PC-9 (cell line): ENCODE measurements at regions not wholly inside any gene's neighbourhood (a gene's known extent, or its start where the extent isn't known, plus 50 kb on each side); places are given as distances from the start of the nearest gene placed in this dataset.

Experiments used
- BruUV-seq: library from RNA; stranded (reverse); fragments of 400-500 nt; replicated peaks from 2 replicates; lab custom pipeline; 2021; lab: Mats Ljungman, UMichigan
- CTCF ChIA-PET: fragments of 300-600 bp; sonication (Branson Sonifier 250); formaldehyde crosslinking; loops from one replicate; lab custom pipeline; 2022; ENCODE audit warnings: antibody characterized with exemption; lab: Charles Lee
- POLR2A ChIA-PET: fragments of 300-600 bp; sonication (Branson Sonifier 250); formaldehyde crosslinking; loops from one replicate; lab custom pipeline; 2022; ENCODE audit warnings: antibody characterized with exemption; ENCODE audit not compliant: unreplicated experiment; lab: Charles Lee
- DNase-seq, 2 experiments: peaks; one replicate each; pipeline versions ENCODE4 v3.0.0 to v3.0.0-alpha.2; 2015 to 2022; ENCODE audit warnings: mixed read lengths in 1 of 2
- H2AFZ ChIP-seq: fragments of 200-600 bp; sonication (generic); 2 replicates; pipeline ENCODE4 v1.8.1; 2017; ENCODE audit warnings: antibody characterized with exemption
- H3F3A ChIP-seq: fragments of 200-600 bp; sonication (generic); 2 replicates; pipeline ENCODE4 v1.8.1; 2017; ENCODE audit warnings: antibody characterized with exemption, mild to moderate bottlenecking, low read depth; ENCODE audit not compliant: insufficient read depth
- H3K27ac ChIP-seq: fragments of 200-600 bp; sonication (generic); 2 replicates; pipeline ENCODE4 v1.6.1; 2016; ENCODE audit warnings: mixed run types
- H3K27me3 ChIP-seq: fragments of 200-600 bp; sonication (generic); 2 replicates; pipeline ENCODE4 v1.6.1; 2016; ENCODE audit warnings: low read depth, mixed run types; ENCODE audit not compliant: insufficient read depth
- H3K36me3 ChIP-seq: fragments of 200-600 bp; sonication (generic); 2 replicates; pipeline ENCODE4 v1.6.1; 2016; ENCODE audit warnings: low read depth, mixed run types
- H3K4me1 ChIP-seq: fragments of 200-600 bp; sonication (generic); replicated peaks from 2 replicates; pipeline ENCODE4 v1.6.1; 2016; ENCODE audit warnings: mixed run types; ENCODE audit not compliant: insufficient read depth
- H3K4me2 ChIP-seq: fragments of 200-600 bp; sonication (generic); 2 replicates; pipeline ENCODE4 v1.6.1; 2017; ENCODE audit warnings: mixed run types
- H3K4me3 ChIP-seq: fragments of 200-600 bp; sonication (generic); 2 replicates; pipeline ENCODE4 v1.6.1; 2016; ENCODE audit warnings: mixed run types
- H3K79me2 ChIP-seq: fragments of 200-600 bp; sonication (generic); 2 replicates; pipeline ENCODE4 v1.6.1; 2017; ENCODE audit warnings: low read depth, mixed run types
- H3K9me2 ChIP-seq: fragments of 200-600 bp; sonication (generic); 2 replicates; pipeline ENCODE4 v1.8.1; 2017; ENCODE audit warnings: mild to moderate bottlenecking; ENCODE audit not compliant: insufficient read depth
- H3K9me3 ChIP-seq: fragments of 200-600 bp; sonication (generic); 2 replicates; pipeline ENCODE4 v1.8.1; 2016; ENCODE audit warnings: low read depth; ENCODE audit not compliant: insufficient read depth
- H4K20me1 ChIP-seq: fragments of 200-600 bp; sonication (generic); 2 replicates; pipeline ENCODE4 v1.8.1; 2017; ENCODE audit not compliant: insufficient read depth
- EZH2 ChIP-seq: fragments of 200-600 bp; sonication (generic); IDR thresholded peaks from 2 replicates; pipeline ENCODE4 v1.8.0; 2017; ENCODE audit warnings: antibody characterized with exemption, low read depth
- intact Hi-C: fragments of 100-400 bp; cut with micrococcal nuclease; formaldehyde crosslinking; loops from one replicate; pipeline ENCODE4 v1.10.0; 2022; ENCODE audit not compliant: unreplicated experiment
- TF ChIP-seq, protein P1 (sequence below): fragments of 200-600 bp; sonication (generic); conservative IDR thresholded peaks from 2 replicates; pipeline ENCODE4 v1.6.1; 2017; ENCODE audit warnings: mixed run types, antibody characterized with exemption, mild to moderate bottlenecking, moderate library complexity

GRCh38 chr5:82375488-82376244, 97.5 kb upstream of the RPS23 start:
- H3K9me2 ChIP-seq = no peaks in the 10 kb centered on the region
- H3K4me2 ChIP-seq = no peak overlapping the region
- H4K20me1 ChIP-seq = no peaks in the 10 kb centered on the region
- CTCF ChIA-PET = interaction anchor here (0.6 kb wide), 1 partner anchor 519 kb away, joined by 4 read pairs; no protein-coding TSS in a partner anchor
- POLR2A ChIA-PET = no interaction called here
- no peak for DNase-seq
- no peaks in the 10 kb centered on the region for H3K9me3 ChIP-seq
- TF ChIP-seq, protein P1, sequence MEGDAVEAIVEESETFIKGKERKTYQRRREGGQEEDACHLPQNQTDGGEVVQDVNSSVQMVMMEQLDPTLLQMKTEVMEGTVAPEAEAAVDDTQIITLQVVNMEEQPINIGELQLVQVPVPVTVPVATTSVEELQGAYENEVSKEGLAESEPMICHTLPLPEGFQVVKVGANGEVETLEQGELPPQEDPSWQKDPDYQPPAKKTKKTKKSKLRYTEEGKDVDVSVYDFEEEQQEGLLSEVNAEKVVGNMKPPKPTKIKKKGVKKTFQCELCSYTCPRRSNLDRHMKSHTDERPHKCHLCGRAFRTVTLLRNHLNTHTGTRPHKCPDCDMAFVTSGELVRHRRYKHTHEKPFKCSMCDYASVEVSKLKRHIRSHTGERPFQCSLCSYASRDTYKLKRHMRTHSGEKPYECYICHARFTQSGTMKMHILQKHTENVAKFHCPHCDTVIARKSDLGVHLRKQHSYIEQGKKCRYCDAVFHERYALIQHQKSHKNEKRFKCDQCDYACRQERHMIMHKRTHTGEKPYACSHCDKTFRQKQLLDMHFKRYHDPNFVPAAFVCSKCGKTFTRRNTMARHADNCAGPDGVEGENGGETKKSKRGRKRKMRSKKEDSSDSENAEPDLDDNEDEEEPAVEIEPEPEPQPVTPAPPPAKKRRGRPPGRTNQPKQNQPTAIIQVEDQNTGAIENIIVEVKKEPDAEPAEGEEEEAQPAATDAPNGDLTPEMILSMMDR = no peak
- TF ChIP-seq EZH2 = no peak
- H3K27me3 ChIP-seq = 0 out of 2 replicates have a peak, but pooled peaks cover 3% of the 10 kb centered on the region
- no peak overlapping the region for H3K27ac ChIP-seq
- H3F3A ChIP-seq = no peaks in the 10 kb centered on the region
- no peaks in the 10 kb centered on the region for H3K4me1 ChIP-seq
- H2AFZ ChIP-seq = no peak overlapping the region
- H3K36me3 ChIP-seq = no peaks in the 10 kb centered on the region
- intact Hi-C loops = no loop called here
- no peaks in the 10 kb centered on the region for H3K79me2 ChIP-seq
- no TSS peak for BruUV-seq
- no peak overlapping the region for H3K4me3 ChIP-seq

GRCh38 chr5:82374637-82375036, 96.5 kb upstream of the RPS23 start:
- H3K4me3 ChIP-seq = no peak overlapping the region
- no peaks in the 10 kb centered on the region for H3K27me3 ChIP-seq
- no peaks in the 10 kb centered on the region for H4K20me1 ChIP-seq
- H3K27ac ChIP-seq = no peak overlapping the region
- H3F3A ChIP-seq = no peaks in the 10 kb centered on the region
- no peak overlapping the region for H2AFZ ChIP-seq
- H3K9me2 ChIP-seq = no peaks in the 10 kb centered on the region
- no peaks in the 10 kb centered on the region for H3K36me3 ChIP-seq
- DNase-seq = no peak
- ChIA-PET CTCF (no interaction called here), POLR2A (no interaction called here)
- no TSS peak for BruUV-seq
- no peaks in the 10 kb centered on the region for H3K79me2 ChIP-seq
- H3K4me1 ChIP-seq = no peaks in the 10 kb centered on the region
- H3K4me2 ChIP-seq = no peak overlapping the region
- TF ChIP-seq, protein P1 = no peak
- TF ChIP-seq EZH2 = no peak
- H3K9me3 ChIP-seq = no peaks in the 10 kb centered on the region
- intact Hi-C loops = no loop called here

DNA sequence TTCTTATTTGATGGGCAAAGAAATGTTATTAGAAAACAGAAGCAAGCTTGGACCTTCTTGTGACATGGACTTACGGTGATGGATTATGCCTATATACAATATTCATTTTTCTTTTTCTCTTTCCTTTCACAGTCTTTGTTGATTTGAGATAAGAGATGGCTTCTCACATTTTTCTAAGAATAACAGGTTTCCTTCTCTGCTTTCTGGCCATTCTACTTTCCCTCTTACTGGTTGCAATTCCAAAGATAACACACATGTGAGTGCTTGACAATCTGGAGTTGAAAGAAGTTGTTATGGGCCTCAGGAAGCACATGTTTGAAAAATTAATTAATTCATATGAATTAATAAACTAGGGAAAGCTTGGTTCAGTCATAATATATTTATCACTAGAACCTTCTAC, 89.8 kb upstream of the RPS23 start:
- intact Hi-C loops = no loop called here

More for the DNA sequence above, 89.8 kb upstream of the RPS23 start:
- CTCF ChIA-PET = no interaction called here
- BruUV-seq = no TSS peak
- peaks cover 12% of the 10 kb centered on the region; the same call in 1 of the 2 replicates for H3F3A ChIP-seq
- no peak overlapping the region for H3K4me3 ChIP-seq
- DNase-seq = no peak
- H3K27ac ChIP-seq = no peak overlapping the region
- H4K20me1 ChIP-seq = no peaks in the 10 kb centered on the region
- TF ChIP-seq, protein P1 = no peak
- no peak for TF ChIP-seq EZH2
- no peaks in the 10 kb centered on the region for H3K36me3 ChIP-seq
- no peak overlapping the region for H3K4me2 ChIP-seq
- POLR2A ChIA-PET = no interaction called here
- no peaks in the 10 kb centered on the region for H3K9me2 ChIP-seq
- H3K9me3 ChIP-seq = no peaks in the 10 kb centered on the region; the same call in 1 of the 2 replicates
- no peaks in the 10 kb centered on the region for H3K79me2 ChIP-seq
- no peaks in the 10 kb centered on the region for H3K27me3 ChIP-seq
- H2AFZ ChIP-seq = no peak overlapping the region
- H3K4me1 ChIP-seq = peaks cover 8% of the 10 kb centered on the region
